GM18868 (cell line): ENCODE measurements at regions not wholly inside any gene's neighbourhood (a gene's known extent, or its start where the extent isn't known, plus 50 kb on each side); places are given as distances from the start of the nearest gene placed in this dataset.
"Not testable (repeated sequence)": the region's sequence is repeated elsewhere in the genome, so short reads cannot be mapped to it uniquely, and the experiment has no call there.

ENCODE experiments used
- ATAC-seq: cut with Tn5 transposase; IDR thresholded peaks from one replicate; pipeline ENCODE4 v1.9.1; 2021; ENCODE audit warnings: mild to moderate bottlenecking, moderate library complexity; ENCODE audit not compliant: unreplicated experiment

DNA sequence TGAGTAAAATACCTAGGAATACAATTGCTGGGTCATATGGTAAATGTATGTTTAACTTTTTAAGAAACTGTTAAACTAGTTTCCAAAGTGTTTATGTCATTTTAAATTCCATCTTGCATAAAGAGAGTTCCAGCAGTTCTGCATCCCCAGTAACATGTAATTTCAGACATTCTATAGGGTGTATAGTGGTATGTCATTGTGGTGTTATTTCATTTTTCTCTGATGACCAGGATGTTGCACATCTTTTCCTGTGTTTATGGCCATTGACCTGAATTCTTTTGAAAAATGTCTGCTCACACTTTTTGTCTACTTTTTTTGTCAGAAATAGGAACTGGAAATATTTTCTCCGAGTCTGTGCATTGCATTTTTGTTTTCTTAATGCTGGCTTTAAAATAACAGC lies 128.9 kb downstream of the TMEM200A start:
- no peak for ATAC-seq

DNA sequence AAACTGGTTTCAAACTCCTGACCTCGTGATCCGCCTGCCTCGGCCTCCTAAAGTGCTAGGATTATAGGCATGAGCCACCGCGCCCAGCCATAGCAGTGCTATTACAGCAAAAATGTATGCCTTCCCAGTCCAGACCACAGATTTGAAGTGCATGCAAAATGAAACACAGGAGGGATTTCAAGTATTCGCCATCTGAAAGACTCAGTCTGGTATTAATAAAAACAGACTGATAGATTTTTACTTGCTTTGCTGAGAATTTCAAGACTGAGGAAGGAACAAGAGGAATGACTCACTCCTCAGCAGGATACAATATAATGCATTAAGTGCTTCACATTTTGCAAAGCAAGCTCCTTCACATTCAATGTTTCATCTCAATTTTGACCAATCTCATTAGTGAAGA lies 134.9 kb downstream of the TMEM200A start:
- ATAC-seq, result no peak

DNA sequence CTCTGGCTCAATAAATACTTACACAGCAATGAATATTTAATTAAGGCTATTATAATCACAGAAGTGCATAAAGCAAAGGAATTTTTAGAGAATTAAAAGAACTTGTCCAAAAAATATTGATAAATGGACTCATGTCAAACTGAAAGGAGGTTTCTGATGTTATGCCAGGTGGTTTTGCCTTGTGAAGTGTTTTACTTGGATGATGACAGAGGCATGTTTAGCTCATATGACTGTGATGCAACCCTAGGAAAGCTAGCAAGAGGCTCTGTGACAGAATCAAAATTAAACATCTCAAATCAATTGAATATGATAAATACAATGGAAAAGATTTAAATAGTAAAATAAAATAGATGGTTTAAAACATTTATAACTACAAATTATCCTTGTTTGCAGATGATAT lies 137.3 kb downstream of the TMEM200A start:
- no peak for ATAC-seq

DNA sequence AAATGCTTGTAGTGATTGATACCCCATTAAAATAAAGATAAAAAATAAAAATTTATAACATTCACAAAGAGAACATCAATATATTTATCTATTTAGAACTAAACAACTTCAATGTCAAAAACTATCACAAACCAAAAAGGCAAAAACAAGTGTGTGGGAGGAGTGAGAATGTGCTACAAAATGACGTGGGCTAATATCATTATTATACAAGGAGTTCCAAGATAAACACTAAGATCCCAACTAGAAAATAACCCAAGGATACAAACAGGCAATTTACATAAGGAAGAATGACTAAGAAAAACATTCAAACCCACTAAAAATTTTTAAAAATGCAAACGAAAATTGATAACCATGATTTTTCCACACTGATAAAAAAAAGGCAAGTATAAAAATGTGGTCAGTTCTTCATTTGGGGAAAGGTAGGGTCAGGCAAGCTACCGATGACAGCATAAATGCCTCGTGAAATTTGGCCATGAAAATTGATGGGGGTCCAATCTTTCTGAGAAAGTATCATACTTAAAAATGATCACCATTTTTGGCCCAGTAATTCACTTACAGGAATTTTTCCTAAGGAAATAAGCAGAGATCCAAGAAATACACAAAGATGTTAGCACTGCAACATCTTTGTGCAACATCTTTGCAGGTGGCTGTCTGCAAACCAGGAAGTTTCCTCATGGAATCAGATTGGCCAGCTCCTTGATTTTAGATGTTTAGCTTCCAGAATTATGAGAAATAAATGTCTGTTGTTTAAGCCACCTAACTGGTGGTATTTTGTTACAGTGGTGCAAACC lies 140.2 kb downstream of the TMEM200A start:
- ATAC-seq, result no peak

DNA sequence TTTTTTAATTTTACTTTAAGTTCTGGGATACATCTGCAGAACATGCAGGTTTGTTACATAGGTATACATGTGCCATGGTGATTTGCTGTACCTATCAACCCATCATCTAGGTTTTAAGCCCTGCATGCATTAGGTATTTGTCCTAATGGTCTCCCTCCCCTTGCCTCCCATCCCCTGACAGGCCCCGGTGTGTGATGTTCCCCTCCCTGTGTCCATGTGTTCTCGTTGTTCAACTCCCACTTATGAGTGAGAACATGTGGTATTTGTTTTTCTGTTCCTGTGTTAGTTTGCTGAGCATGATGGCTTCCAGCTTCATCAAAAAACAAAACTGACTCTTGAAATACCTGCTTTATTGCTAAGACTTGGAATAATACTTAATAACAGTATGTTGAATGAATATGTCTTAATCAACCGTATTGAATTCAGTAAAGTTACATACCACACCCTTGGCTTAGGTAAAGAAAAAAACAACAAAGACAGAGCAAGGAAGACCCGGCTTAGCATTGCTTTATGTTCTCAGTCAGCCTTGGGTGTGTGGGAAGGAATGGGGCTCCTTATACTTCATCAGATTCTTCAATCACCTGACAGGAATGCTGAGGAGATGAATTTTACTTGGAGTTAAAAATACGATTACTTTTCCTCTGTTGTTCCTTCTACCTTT lies 141.3 kb downstream of the TMEM200A start:
- not testable (repeated sequence) for ATAC-seq

DNA sequence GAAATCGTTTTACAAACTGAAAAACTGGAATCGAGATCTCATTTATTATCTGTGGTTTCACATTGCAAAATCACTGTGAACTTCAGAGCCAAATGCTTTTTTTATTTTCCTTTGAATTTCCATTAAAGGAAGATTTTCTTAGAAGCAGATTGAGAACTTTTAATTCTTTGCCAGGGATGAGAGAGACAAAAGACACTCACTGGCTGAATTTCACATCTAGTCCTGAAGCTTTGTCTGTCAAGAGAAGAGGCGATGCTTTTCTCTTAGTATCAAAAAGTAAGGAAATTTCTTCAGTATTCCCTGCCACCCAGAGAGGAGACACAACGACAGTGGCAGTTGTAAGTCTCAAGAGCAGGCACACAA lies 141.8 kb downstream of the TMEM200A start:
- ATAC-seq, result no peak

DNA sequence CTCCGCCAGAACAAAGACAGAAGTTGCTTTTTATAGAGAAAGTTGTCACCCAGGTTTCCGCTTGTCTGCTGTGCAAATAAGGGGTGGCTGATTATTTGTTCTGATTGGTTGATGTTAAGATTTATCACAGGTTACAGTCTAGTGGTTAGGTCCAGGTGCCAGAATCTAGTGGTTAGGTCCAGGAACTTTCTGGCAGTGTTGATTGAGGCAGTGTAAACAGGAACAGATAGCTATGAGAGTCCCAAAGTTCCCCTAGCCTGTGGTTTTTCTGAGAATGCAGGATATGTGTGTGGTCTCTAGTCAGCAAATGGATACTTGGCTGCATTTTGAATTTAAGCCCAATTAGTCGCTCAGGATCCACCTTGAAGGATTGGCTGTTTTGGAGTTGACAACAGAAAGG lies 148.0 kb downstream of the TMEM200A start:
- peak; percentile 68 for ATAC-seq

DNA sequence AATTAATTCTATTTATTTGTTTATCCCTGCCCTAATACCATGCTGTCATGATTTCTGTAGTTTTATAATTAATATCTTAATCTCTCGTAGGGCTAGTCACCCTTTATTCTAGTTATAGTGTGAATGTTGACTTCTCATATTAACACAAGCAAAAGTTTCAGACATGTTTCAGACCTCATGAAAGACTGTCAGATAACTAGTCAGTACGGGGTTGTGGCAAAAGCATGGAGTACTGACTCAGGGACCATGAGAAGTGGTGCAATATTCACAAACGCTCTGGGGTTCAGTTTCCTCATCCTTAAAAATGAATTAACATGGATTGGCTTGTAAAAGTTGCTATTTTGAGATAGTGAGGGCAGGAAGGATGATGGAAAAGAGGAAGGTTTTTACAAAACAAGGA lies 148.9 kb downstream of the TMEM200A start:
- ATAC-seq, result no peak

DNA sequence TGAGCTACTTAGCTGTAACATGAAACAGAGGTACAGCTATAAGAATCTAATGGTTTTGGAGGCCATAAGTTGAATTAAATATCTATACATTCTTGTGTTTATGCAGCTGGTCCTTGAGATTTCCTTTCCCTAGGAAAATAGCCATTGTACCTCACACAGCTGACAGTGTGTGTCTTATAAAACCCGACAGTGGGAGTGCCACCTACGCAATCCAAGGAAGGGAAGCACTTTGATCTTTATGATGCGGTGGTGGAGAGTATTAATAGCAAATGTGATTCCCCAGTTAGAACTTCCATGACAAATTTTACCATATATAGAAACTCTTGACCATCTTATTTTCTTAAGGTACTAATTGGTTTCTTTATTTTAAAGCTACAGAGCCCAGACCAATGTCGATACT lies 149.5 kb downstream of the TMEM200A start:
- no peak for ATAC-seq

DNA sequence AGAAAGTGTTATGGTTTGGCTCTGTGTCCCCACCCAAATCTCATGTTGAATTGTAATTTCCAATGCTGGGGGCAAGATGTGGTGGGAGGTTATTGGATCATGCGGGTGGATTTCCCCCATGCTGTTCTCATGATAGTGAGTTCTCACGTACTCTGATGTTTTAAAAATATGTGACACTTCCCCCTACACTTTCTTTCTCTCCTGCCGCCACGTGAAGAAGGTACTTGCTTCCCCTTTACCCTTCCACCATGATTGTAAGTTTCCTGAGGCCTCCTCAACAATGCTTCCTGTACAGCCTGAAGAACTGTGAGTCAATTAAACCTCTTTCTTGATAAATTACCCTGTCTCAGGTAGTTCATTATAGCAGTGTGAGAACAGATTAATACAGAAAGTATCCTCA lies 150.8 kb downstream of the TMEM200A start:
- ATAC-seq, result no peak

DNA sequence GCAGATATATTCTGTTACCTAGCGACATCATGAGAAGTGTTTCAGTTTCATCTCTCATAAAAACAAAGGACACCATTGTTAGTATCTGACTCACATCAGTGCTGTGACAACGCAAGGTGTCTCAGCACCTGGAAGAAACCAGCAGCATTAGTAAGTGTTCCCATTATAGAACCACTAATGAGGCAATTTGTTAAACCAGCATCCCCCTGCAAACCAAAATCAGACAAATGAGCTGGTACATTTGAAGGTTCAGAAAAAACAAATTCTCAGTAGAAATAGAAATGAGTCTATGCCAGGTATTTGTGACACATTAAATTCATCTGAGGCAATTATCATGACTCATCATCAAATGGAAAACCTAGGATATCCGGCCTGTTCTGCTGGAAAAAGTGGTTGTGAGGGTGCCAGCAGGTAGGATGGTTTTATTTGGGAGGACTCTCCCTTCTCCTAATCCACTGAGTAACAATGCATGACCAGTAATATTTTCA lies 151.7 kb downstream of the TMEM200A start:
- peak; percentile 84 for ATAC-seq

DNA sequence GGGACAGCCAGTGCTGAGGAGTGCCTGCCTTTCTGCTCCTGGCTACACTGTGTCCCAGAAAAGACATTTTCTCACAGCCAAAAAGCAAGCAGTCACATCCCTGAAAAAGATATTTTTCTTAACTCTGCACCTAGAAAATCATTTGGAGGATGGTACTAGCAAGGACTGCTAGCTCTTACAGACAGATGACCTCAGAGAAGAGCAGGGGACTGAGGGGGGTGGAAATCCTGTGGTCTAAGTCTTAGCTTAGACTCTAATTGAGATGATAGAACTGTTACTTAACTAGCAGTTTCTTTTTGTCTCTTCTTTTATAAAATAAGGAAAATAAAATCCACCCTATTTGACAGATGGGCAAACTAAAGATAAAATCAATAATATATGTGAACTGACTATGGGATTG lies 152.8 kb downstream of the TMEM200A start:
- no peak for ATAC-seq

DNA sequence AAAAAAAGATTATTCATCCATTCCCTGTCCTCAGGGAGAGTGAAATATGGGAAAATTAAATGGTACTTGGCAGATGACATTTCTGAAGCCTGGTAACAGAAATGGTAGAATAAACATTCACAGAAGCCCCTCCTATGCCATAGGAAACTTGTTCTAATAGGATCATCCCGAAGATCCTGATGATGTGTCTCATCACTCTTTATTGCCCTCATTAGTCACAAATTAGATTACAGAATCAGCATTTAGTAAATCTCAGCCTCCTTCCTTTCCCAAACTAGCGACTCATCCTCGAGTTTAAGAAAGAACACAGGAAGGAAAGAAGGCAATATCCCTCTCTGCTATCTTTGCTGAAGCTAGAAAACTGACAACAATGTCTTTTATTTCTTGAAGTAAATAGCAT lies 154.4 kb downstream of the TMEM200A start:
- no peak for ATAC-seq

DNA sequence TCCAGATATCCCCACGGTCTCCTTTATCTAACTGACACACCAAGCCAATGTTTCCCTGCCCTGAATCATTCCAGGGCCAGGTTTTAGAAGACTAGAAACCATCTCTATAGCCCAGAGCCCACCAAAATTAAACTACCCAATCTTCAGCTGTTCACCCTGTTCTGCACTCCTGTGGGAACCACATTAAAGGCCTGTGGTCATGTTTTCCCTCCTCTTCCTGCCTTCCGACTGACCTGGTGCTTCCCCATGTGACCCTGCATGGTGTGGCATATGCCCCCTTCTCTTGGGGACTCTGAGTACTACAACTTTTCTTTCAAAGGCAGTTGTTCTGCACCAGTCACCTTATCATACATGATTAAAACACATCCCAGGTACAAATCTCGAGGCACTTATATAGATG lies 155.0 kb downstream of the TMEM200A start:
- no peak for ATAC-seq

DNA sequence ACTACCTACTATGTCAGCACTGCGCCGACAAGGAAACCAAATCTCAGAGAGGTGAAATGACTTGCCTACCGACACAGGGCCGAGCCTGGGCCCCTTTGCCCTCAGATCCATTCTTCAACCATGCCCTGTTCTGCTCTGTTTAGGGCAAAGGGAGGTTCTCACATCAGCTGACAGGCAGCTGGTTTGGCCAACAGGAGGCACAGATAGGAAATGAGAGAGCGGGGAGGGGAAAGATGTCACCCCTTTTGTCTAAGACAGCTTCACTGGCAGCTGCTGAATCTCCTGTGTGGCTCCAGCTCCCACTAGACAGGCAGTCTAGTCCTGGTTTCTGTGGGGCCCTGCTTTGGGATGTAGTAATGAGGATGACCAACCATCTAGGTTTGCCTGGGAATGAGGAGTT lies 158.7 kb downstream of the TMEM200A start:
- peak; percentile 53 for ATAC-seq

DNA sequence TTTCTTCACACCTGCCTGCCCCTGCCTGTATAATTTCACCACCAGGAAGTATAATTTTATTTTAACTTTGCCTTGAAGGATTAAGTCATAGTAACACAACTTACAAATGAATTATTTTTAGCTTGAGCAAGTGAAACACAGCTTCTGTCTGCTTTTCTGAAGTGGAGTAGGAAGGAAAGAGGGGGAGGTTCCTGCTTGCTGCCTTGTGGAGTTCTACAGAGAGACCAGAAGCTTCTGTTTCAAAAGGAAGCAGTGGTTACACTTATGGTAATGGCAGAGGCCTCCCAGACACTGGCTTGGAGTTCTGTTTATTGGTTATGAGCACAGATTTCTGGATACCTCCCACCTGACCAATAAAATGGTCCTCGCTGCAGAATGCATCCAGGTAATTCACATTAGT lies 159.6 kb downstream of the TMEM200A start:
- ATAC-seq, result peak; percentile 55

DNA sequence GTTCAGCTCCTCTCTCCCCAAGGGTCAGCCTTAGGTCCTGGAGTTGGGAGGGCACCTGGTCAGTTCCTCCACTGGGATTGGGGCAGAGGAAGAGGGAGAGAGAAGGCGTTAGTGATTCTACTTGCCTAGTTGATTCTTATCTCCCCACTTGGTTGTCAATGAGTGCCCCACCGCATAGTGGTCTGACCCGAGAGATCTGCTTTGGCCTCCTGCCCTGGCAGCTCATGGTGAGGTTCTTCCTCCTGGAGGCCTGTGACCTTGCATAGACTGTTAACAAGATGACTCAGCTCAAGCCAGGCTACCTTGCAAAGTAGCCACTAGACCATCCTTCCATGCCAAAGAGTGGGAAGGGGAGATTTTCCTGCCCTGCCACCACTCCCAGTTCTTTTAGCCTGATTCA lies 160.6 kb downstream of the TMEM200A start:
- ATAC-seq, result no peak

DNA sequence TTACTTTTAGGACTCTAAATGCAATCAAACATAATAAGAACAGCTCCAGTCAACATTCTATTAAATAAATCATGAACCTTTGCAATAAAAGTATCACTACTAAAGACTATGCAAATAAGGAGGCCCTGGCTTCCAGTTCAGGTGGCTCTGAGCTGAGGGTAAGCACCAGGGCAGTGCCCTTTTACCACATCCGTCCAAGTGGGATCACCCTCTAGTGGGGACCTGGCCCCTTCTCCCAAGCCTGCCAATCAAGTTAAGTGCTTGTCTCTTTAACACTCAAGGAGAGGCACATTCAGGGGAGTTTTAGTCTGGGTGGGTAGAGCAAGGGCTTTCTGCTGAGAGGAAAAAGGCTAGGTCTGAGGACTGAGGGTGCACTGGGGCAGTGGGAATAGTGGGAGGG lies 161.4 kb downstream of the TMEM200A start:
- ATAC-seq, result no peak

DNA sequence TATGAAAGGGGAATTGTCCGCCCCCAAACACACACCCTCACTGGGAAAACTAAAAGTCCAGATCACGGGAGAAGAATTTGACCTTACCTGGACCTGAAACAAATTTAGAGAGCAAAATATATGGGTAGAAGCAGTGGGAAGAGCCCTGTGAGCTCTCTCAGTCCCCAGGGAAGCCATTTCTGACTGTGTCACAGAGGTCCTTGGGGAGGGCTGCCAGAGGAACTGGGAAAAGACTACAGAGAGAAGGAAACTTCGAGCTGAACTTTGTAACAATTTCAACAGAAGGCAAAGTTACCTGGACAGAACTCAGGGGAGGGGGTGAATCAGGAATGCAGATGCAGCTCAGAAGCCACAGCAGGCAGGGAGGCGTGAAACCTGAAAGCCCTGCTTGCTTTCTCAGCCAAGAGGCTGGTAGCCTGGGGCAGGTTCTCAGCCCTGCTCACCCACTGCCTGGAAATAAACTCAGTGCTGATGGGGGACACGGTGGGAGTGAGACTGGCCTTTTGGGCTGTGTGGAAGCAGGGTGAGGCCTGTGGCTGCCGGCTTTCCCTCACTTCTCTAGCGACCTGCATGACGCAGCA lies 163.8 kb downstream of the TMEM200A start:
- ATAC-seq, result no peak

DNA sequence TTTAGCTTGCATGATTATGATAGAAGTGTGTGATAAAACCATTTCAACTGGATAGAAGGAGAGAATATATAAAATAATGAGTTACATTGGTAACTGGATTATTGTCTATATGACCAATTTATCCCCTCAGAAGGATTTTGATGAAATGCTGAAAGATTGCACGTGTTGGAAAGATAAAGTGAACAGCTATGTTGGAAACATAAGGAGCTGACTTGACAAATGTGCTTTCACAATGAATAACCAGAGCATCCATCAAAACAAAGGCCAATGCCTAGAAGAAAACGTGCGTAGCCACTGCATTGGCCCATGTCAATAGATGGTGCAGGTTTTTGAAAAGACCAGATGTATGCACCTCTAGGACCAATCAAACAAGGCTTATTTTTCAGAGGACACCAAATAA lies 168.8 kb downstream of the TMEM200A start:
- no peak for ATAC-seq

DNA sequence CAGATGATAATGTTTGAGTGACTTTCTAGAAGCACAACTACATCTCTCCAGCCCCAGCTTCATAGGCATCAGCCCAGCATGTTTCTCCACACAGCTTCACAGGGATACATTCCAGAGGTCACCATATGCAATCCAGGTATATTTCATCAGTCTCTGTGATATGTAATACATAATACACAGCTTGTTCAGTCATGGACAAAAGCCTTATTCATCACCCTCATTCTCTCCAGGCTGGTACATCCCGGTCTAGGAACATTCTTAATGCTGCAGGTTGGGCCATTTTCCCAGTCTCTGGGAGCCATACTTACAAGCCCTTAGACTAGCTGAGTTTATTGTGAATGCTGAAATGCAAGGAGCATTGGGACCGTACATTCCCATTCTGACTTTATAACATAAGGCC lies 169.4 kb downstream of the TMEM200A start:
- no peak for ATAC-seq

DNA sequence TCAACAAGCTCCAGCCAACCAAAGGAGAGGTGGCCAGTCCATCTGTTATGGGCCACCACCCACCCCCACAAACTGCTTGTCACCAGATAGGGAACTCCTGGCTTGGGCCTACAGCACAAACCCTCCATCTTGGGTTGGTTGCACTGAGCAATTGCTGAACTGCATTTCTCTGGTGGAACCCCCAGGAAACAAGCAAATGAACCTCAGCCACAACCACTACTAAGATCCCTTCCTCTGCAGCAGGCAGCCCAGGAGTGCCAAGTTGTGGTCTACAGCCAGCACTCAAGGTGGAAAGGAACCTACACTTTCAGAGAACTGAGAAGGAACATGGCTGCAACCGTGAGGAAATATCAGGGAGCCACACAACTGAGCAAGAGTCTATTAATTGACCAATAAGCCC lies 171.6 kb downstream of the TMEM200A start:
- ATAC-seq, result no peak
